ENCODE measurements at regions not wholly inside any gene's neighbourhood (a gene's known extent, or its start where the extent isn't known, plus 50 kb on each side); places are given as distances from the start of the nearest gene placed in this dataset.

GRCh38 chr1:219441884-219442283, 171.0 kb downstream of the ZC3H11B start:
- H3K4me3 ChIP-seq (ENCODE audit: low read length) = no peak overlapping the region
- DNase-seq = no peak
- H3K4me3 Mint-ChIP-seq = no peak overlapping the region
- H3K27me3 Mint-ChIP-seq (ENCODE audit: insufficient read depth) = no peaks in the 10 kb centered on the region
- H3K4me1 Mint-ChIP-seq = no peaks in the 10 kb centered on the region
- no peak overlapping the region for H3K9ac ChIP-seq (ENCODE audit: extremely low read depth, low read length, poor library complexity, severe bottlenecking)
- TF ChIP-seq CTCF (conservative IDR thresholded peaks at IDR 0.05) = no peak
- H3K4me1 ChIP-seq (ENCODE audit: control insufficient read depth, insufficient read depth, low read length) = no peaks in the 10 kb centered on the region
- H3K27ac ChIP-seq (ENCODE audit: low read depth, low read length) = no peak overlapping the region
- no peak overlapping the region for H3K27ac Mint-ChIP-seq
- no peaks in the 10 kb centered on the region for H3K9me3 ChIP-seq (ENCODE audit: control insufficient read depth, low read length)
- no peaks in the 10 kb centered on the region for H3K36me3 Mint-ChIP-seq (ENCODE audit: low read depth)
- H3K9me3 Mint-ChIP-seq = no peaks in the 10 kb centered on the region
- H3K27me3 ChIP-seq (ENCODE audit: control insufficient read depth, insufficient read depth, low read length, poor library complexity, severe bottlenecking) = no peaks in the 10 kb centered on the region
- no peaks in the 10 kb centered on the region for H3K36me3 ChIP-seq (ENCODE audit: control insufficient read depth, insufficient read depth, low read length)

GRCh38 chr1:219439376-219439775, 173.5 kb downstream of the ZC3H11B start:
- no peak for TF ChIP-seq CTCF (conservative IDR thresholded peaks at IDR 0.05)
- no peak overlapping the region for H3K27ac ChIP-seq (ENCODE audit: low read depth, low read length)
- Mint-ChIP-seq H3K36me3 (ENCODE audit: low read depth) (no peaks in the 10 kb centered on the region), H3K4me1 (peaks cover 6% of the 10 kb centered on the region), H3K4me3 (no peak overlapping the region), H3K9me3 (no peaks in the 10 kb centered on the region), H3K27me3 (ENCODE audit: insufficient read depth) (no peaks in the 10 kb centered on the region), H3K27ac (no peak overlapping the region)
- no peaks in the 10 kb centered on the region for H3K27me3 ChIP-seq (ENCODE audit: control insufficient read depth, insufficient read depth, low read length, poor library complexity, severe bottlenecking)
- no peak for DNase-seq
- 94% methylated on average over 2 of the region's 2 CpGs; no CpG with 5 or more reads in 1 of the 2 experiments for WGBS, 2 experiments (ENCODE audit: insufficient coverage in 1 of 2, insufficient read length in 1 of 2)
- H3K4me1 ChIP-seq (ENCODE audit: control insufficient read depth, insufficient read depth, low read length) = no peaks in the 10 kb centered on the region
- no peak overlapping the region for H3K9ac ChIP-seq (ENCODE audit: extremely low read depth, low read length, poor library complexity, severe bottlenecking)
- no peaks in the 10 kb centered on the region for H3K9me3 ChIP-seq (ENCODE audit: control insufficient read depth, low read length)
- no peak overlapping the region for H3K4me3 ChIP-seq (ENCODE audit: low read length)
- no peaks in the 10 kb centered on the region for H3K36me3 ChIP-seq (ENCODE audit: control insufficient read depth, insufficient read depth, low read length)

- DNase-seq = no peak
- Histone ChIP-seq H3K27me3 (ENCODE audit: control insufficient read depth, insufficient read depth, low read length, poor library complexity, severe bottlenecking) (no peaks in the 10 kb centered on the region), H3K9me3 (ENCODE audit: control insufficient read depth, low read length) (no peaks in the 10 kb centered on the region), H3K27ac (ENCODE audit: low read depth, low read length) (no peak overlapping the region), H3K4me1 (ENCODE audit: control insufficient read depth, insufficient read depth, low read length) (peaks cover 2% of the 10 kb centered on the region), H3K36me3 (ENCODE audit: control insufficient read depth, insufficient read depth, low read length) (no peaks in the 10 kb centered on the region), H3K9ac (ENCODE audit: extremely low read depth, low read length, poor library complexity, severe bottlenecking) (no peak overlapping the region), H3K4me3 (ENCODE audit: low read length) (no peak overlapping the region)
- Mint-ChIP-seq H3K9me3 (no peaks in the 10 kb centered on the region), H3K36me3 (ENCODE audit: low read depth) (no peaks in the 10 kb centered on the region), H3K27me3 (ENCODE audit: insufficient read depth) (no peaks in the 10 kb centered on the region), H3K4me3 (no peak overlapping the region), H3K4me1 (peaks cover 14% of the 10 kb centered on the region), H3K27ac (no peak overlapping the region)
- no peak for TF ChIP-seq CTCF (conservative IDR thresholded peaks at IDR 0.05)
- 82 to 100% methylated on average over 1 to 3 of the region's 3 CpGs for WGBS, 2 experiments (ENCODE audit: insufficient coverage in 1 of 2, insufficient read length in 1 of 2)
These were observed 174.5 kb downstream of the ZC3H11B start for GRCh38 chr1:219438386-219438785.
